GM21360 (cell line): ENCODE measurements at regions not wholly inside any gene's neighbourhood (a gene's known extent, or its start where the extent isn't known, plus 50 kb on each side); places are given as distances from the start of the nearest gene placed in this dataset.

Source experiments
- ATAC-seq: cut with Tn5 transposase; IDR thresholded peaks from one replicate; pipeline ENCODE4 v1.9.1; 2021; ENCODE audit warnings: mild to moderate bottlenecking, moderate library complexity; ENCODE audit not compliant: unreplicated experiment

DNA sequence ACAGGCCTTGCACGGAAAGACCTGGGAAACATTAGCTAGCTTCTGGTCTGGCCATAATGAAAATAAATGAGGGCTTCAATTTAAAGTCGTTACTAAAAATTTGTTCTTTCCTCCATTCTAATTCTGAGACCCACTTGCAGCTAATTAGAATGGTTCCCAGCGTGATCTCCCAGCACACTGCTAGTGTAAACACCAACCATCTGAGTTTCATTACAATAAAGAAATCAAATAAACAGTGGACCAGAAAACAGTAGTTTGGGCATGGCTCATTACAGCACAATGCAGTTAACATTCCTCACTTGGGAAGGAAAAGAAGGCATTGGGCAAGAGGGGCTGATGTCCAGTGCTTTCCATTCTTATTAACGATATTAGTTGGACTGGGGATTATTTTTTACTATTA is 410.9 kb upstream of the SOX9 start:
- no peak for ATAC-seq

GRCh38 chr17:71710816-71711215 is 410.0 kb upstream of the SOX9 start:
- no peak for ATAC-seq

DNA sequence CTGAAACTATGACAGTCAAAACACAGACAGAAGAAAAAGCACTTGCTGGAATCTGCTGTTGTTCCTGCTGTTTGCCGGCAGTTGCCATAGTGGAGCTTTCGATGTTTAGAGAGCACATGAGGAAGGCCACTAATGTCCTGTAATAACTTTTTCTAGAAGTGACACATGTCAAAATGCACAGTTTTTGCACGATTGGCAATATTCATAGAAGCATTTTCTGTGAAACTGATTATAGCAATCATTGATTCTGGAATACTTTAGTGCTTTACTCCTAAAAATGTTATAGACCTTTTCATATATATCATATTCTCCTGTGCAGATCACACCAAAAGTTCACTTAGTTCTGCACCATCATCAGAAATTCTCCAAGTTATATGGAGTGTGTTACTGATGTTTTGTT is 407.0 kb upstream of the SOX9 start:
- no peak for ATAC-seq

GRCh38 chr17:71724339-71724738 is 396.5 kb upstream of the SOX9 start:
- no peak for ATAC-seq

DNA sequence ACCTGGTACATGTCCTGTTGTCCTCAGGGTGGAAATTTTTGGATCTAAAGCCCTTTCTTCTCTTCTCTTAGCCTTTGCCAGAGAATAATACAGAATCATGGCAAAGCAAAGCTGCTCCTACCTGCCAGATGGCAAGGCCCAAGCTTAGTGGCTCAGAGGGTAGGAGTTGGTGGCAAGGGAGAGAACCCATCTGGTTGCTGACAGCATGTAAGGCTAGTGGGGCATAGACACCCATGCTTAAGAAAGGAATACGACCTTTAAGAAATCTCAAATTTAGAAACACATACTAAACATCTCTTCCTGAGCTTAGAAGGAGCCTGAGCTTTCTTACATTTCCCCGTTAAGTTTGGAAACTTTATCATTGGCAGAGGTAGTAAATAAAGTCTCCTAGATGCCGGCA is 395.0 kb upstream of the SOX9 start:
- ATAC-seq: no peak

DNA sequence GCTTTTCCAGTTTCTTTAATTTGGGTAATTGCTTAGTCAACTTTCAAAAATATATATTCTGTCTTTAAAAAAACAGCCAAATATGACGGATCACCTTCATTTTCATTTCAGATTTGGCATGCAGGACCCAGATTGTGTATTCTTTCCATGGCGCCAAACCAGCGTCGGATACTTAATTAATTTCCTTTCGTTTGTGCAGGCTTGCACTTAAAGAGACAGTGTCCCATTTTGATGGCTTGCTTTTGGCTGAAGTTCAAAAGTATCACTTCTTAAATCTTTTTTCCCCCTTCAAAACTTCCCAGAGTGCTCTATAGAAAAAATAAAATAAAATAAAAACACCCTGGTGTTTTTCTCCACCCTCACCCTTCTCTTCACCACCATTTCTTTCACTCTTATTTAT is 394.5 kb upstream of the SOX9 start:
- no peak for ATAC-seq

DNA sequence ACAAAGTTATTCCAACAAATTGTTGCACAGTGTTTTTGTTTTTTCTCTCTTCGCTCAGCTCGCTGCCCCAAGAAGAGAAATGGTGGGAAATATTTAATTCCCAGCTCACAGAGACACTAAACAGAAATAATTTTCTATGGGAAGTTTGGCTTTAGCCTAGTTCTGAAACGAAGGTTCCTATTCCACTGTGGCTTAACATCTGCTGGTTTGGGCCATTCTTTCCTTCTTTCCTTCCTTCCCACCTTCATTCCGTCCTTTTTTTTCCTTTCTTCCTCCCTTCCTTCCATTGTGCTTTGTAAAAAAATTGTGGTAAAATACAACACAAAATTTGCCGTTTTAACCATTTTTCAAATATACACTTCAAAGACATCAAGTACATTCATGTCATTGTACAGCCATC is 393.5 kb upstream of the SOX9 start:
- ATAC-seq: no peak

GRCh38 chr17:71727723-71728122 is 393.1 kb upstream of the SOX9 start:
- no peak for ATAC-seq

GRCh38 chr17:71730871-71731270 is 389.9 kb upstream of the SOX9 start:
- no peak for ATAC-seq

DNA sequence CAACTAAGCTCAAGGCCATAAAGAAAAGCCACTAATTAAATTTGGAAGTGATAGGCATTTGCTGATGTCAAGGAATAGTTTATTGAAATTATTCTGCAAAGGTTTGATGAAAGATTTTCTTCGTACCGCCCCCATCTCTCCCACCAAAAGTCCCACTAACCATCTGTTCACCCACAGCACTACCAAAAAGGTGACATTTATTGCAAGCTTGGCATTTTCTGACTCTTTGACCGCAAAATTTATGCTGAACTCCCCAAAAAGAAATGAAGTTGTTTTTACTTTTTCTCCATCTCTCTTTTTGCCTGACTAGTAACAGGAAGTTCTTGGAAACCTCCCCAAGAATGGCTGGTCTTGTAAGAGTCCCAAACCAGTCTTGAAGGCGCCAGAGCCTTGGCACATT is 384.9 kb upstream of the SOX9 start:
- no peak for ATAC-seq

DNA sequence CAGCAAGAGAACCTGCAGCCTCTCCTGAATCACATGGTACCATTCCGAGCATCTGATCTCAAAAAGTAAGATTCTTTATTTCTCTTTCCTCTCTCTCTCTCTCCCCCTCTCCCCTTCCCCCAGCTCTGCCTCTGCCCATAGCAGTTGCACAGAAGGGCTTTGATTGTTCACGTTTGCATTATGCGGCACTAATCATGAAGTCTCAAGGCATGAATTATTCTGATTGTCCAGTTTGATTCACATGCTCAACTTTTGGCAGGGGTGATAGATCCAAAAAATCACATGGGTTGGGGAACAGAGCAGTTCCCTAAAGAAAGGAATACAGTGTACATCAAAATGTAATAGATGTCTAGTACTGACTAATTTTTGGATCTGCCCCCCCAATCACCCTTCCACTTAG is 380.0 kb upstream of the SOX9 start:
- ATAC-seq: no peak

DNA sequence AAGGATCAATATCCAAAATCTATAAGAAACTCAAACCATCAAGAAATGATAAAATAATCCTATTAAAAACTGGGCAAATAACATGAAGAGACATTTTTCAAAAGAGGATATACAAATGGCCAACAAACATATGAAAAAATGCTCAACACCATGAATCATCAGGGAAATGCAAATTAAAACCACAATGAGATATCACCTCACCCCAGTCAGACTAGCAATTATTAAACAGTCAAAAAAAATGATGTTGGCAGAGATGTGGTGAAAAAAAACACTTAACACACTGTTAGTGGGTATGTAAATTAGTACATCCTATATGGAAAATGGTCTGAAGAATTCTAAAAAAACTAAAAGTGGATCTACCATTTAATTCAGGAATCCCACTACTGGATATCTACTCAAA is 379.0 kb upstream of the SOX9 start:
- no peak for ATAC-seq

DNA sequence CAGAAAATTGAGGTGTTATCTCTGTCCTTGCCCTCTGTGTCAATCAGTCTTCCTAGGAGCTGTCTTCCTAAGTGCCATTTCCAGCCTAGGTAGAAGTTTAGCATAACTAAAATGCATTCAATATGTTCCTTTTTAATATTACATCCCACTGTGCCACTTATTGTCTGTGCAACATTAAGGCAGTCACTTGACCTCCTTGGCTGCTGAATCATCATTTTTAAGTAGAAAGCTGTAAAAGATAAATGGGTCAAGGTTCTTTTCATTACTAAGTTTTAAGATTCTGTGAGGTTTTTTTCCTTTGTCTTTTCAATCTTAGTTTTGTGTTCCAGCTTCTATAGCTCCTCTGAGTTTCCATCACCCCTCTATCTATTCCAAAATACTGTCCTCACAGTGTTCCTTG is 371.9 kb upstream of the SOX9 start:
- no peak for ATAC-seq

DNA sequence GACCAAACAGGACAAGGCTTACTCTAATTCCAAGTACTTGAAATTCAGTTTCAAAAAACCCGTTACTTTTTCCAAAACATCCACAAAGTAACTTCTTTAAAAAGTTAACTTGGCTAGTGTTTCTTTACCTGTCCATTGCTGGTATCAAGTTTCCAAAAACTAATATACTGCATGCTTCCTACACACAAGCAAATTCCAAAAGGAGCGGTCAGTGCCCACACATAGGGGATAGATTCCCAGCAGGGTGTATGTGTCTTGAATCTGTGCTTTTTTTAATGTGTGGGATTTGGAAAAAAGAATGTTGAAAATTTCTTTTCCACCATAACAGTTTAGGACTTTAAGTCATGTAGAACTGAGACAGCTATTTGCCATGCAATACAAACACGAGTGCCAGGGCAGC is 367.8 kb upstream of the SOX9 start:
- ATAC-seq: no peak

DNA sequence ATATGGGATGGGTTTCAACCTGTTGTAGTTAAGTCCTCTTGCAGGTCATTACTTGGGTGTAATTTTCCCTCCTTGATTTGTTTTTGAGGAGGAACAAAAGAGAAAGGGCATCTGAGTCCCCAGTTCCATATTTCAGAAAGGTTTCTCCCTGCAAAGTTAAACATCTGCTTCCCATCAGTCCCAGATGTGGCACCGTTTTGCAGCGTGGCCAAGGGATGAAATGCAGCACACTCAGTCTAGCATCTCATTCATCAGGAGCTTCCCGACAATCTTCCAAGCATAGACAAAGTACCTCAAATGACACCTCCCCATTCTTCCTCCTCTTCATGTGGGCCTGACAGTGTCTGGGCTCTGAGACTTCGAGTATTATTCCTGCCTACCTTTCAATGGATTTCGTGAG is 363.7 kb upstream of the SOX9 start:
- ATAC-seq: no peak

- no peak for ATAC-seq
These were observed 362.9 kb upstream of the SOX9 start for GRCh38 chr17:71757956-71758355.

DNA sequence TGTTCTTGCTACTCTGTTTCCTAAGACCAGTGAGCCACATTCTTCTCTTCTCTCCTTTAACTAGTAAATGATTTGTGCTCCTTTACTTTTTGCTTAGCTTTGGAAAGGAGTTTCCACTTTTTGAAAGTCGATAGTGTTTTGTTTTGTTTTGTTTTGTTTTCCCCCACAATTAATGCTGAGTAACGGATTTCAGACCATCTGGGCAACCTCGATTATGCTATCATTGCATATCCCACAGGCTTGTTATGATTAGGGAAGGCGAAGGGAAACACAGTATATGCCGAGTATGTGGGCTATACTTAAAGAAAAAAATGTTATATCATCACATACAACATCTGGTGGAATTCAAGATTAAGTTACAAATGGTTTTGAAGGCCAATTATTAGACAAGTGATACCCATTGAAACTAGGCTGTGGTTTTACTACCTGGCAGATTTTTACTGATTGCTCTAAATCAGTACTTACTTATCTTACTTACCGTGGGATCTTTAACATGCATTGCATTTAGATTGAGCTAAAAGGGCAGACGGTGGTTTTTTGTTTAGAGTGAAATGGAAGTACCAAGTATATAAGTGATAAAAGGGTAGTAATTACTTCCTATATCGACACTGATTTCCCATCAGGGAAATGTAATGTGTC is 361.3 kb upstream of the SOX9 start:
- no peak for ATAC-seq

- no peak for ATAC-seq
These were observed 360.6 kb upstream of the SOX9 start for GRCh38 chr17:71760062-71760720.

DNA sequence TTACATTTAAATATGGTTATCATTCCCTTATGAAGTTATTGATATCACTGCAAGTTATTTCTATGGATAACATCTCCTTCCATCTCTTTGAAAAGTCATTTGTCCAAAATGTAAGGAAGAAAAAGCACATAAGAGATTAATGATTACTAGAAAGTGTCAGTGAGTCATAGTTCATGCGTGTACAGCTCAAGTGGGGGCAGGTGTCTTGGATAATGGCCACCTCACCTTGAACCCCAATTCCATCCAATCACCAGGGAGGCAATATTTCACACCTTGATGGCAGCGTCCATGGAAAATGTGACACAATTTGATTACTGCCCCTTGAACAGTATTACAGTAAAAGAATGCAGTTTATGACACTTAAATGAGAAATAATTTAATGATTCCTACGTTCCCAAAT is 358.3 kb upstream of the SOX9 start:
- no peak for ATAC-seq

DNA sequence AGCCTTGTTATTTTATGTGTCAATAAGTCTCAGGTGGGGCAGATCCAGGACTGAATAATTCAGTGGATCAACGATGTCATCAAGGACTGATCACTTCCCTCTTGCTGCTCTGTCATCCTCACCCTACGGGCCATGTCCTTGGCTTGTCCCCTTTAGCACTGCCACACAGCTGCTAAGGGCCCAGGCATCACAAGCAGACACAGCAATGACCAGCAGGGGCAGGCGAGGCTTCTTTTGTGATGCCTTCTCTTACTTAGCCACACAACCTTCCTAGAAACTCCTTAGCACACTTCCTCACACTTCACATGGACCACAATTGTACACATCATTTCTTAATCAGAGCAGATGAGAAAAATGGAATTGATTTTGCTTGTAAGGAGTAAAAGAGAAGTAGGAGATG is 356.3 kb upstream of the SOX9 start:
- ATAC-seq: peak; percentile 57

- ATAC-seq: no peak
These were observed 355.4 kb upstream of the SOX9 start for GRCh38 chr17:71765437-71765836.

DNA sequence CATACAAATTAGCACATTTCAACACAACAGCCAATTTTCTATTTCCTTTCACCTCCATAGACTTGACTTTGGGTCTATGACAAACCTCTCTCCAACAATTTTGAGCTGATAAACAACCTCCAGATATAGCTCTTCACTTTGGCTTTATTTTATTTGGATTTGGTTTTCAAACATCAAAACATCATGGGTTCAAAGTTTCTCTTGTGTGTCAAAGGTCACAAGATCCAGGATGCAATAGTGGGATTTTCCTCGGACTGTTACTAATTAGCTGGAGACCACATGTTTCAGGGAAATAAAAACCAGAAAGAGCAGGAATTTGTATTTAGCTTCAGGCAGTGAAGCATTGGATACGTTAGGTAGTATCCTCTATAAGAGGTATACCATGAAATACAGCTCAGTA is 351.0 kb upstream of the SOX9 start:
- no peak for ATAC-seq

- no peak for ATAC-seq
These were observed 343.7 kb upstream of the SOX9 start for GRCh38 chr17:71777048-71777640.
